ENCODE measurements at regions not wholly inside any gene's neighbourhood (a gene's known extent, or its start where the extent isn't known, plus 50 kb on each side); places are given as distances from the start of the nearest gene placed in this dataset.

DNA sequence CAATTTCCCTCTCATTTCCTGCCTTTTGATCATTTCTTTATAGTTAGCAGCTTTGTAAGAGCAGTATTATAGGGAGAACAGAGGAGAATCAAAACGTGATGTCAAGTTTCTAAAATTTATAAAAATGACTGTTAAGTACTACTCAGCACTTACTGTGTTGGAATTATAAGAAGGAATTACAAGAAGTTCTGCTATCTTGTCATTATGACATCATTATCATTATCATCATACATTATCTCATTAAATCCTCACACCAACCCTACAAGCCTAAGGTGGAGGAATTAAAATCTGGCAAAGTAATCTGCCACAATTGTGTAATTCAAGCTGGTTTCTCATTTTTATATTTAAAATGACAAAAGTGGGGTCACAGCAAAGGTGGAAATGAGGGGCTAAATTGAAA lies 316.2 kb upstream of the CD180 start:
- FAIRE-seq (no peak), DNase-seq (ENCODE audit: low read depth, low spot score) (no peak)
- H3K4me3 ChIP-seq (replicated peaks in 1 of 3; ENCODE audit: insufficient read depth in 1 of 3, low read depth in 1 of 3, low read length in 3 of 3): no peak overlapping the region
- no peak overlapping the region for H2AFZ ChIP-seq (ENCODE audit: low read depth, low read length)
- dilution Hi-C loops (cut with MboI; ENCODE audit: extremely low pct_ligation_motif_present, low sequenced_read_pairs) (no loop called here), intact Hi-C loops (cut with micrococcal nuclease) (no loop called here)
- no peaks in the 10 kb centered on the region for H3K27me3 ChIP-seq (ENCODE audit: control insufficient read depth in 2 of 2, insufficient read depth in 2 of 2, low read length in 2 of 2)
- H4K20me1 ChIP-seq (replicated peaks; ENCODE audit: control insufficient read depth, extremely low read depth, insufficient read depth, low read length): no peaks in the 10 kb centered on the region
- no peaks in the 10 kb centered on the region for H3K36me3 ChIP-seq (ENCODE audit: control insufficient read depth in 2 of 2, extremely low read depth in 1 of 2, insufficient read depth in 2 of 2, low read length in 2 of 2)
- no peak overlapping the region for H3K4me2 ChIP-seq (ENCODE audit: insufficient read depth, low read length)
- ChIA-PET POLR2A (no interaction called here), CTCF (no interaction called here)
- peaks cover 4% of the 10 kb centered on the region for H3K4me1 ChIP-seq (ENCODE audit: control insufficient read depth, extremely low read depth, insufficient read depth, low read length)
- no TSS peak for BruUV-seq (replicated peaks)
- H3K79me2 ChIP-seq (ENCODE audit: control insufficient read depth, insufficient read depth, low read length): no peaks in the 10 kb centered on the region
- no peak overlapping the region for H3K27ac ChIP-seq (ENCODE audit: insufficient read depth, low read depth, low read length)
- H3K9me1 ChIP-seq (replicated peaks; ENCODE audit: control insufficient read depth, extremely low read depth, insufficient read depth, low read length): no peaks in the 10 kb centered on the region
- H3K9ac ChIP-seq (replicated peaks; ENCODE audit: extremely low read depth, insufficient read depth, low read length): no peak overlapping the region
- TF ChIP-seq, protein P1, sequence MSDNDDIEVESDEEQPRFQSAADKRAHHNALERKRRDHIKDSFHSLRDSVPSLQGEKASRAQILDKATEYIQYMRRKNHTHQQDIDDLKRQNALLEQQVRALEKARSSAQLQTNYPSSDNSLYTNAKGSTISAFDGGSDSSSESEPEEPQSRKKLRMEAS (IDR thresholded peaks at IDR 0.05; ENCODE audit: insufficient read depth, insufficient read length): no peak
- no peak for TF ChIP-seq MYC (IDR thresholded peaks at IDR 0.05; ENCODE audit: low read depth, low read length)
- TF ChIP-seq CTCF (IDR thresholded peaks at IDR 0.05; ENCODE audit: extremely low read depth in 1 of 2, insufficient read depth in 1 of 2, low read depth in 1 of 2, low read length in 2 of 2): no peak
- TF ChIP-seq FOS (IDR thresholded peaks at IDR 0.05; ENCODE audit: borderline replicate concordance, insufficient read depth, low read length): no peak
- no peak for TF ChIP-seq POLR2A (IDR thresholded peaks at IDR 0.05; ENCODE audit: low read depth, low read length)
- no peak for TF ChIP-seq JUN (IDR thresholded peaks at IDR 0.05; ENCODE audit: borderline replicate concordance, insufficient read depth, insufficient read length, low read depth)
- TF ChIP-seq EZH2 (IDR thresholded peaks at IDR 0.05; ENCODE audit: borderline replicate concordance, low read depth, low read length, severe bottlenecking): no peak
- TF ChIP-seq GATA2 (IDR thresholded peaks at IDR 0.05; ENCODE audit: insufficient read depth, insufficient read length, low read depth, low read length): no peak
- no peak for TF ChIP-seq POLR2AphosphoS5 (IDR thresholded peaks at IDR 0.05; ENCODE audit: insufficient read depth, low read depth, low read length)
- no peaks in the 10 kb centered on the region for H3K9me3 ChIP-seq (replicated peaks; ENCODE audit: control insufficient read depth, insufficient read depth, low read length)

Data from endothelial cell of umbilical vein (primary cell).